A673 (cell line): ENCODE measurements at regions not wholly inside any gene's neighbourhood (a gene's known extent, or its start where the extent isn't known, plus 50 kb on each side); places are given as distances from the start of the nearest gene placed in this dataset.

Experiments used
- BruUV-seq: library from RNA; stranded (reverse); fragments of 400-500 nt; replicated peaks from 2 replicates; lab custom pipeline; 2021; lab: Mats Ljungman, UMichigan
- CTCF ChIA-PET: fragments of 300-600 bp; sonication (Branson Sonifier 250); formaldehyde crosslinking; loops from one replicate; lab custom pipeline; 2022; ENCODE audit warnings: antibody characterized with exemption; lab: Charles Lee
- POLR2A ChIA-PET: fragments of 300-600 bp; sonication (Branson Sonifier 250); formaldehyde crosslinking; loops from one replicate; lab custom pipeline; 2022; ENCODE audit warnings: antibody characterized with exemption; ENCODE audit not compliant: low non-redundant PET; lab: Charles Lee
- DNase-seq: peaks from one replicate; pipeline ENCODE4 v3.0.0-alpha.2; 2015; ENCODE audit warnings: low spot score
- H3K27ac ChIP-seq: fragments of 200-600 bp; sonication (generic); 2 replicates; pipeline ENCODE4 v1.5.1; 2016; ENCODE audit warnings: mixed run types, low read depth, mild to moderate bottlenecking, mixed read lengths, antibody characterized with exemption, low read length; ENCODE audit not compliant: poor library complexity, severe bottlenecking
- H3K27me3 ChIP-seq: fragments of 200-600 bp; sonication (generic); replicated peaks from 2 replicates; pipeline ENCODE4 v1.6.1; 2017; ENCODE audit warnings: mixed run types, low read depth, mild to moderate bottlenecking, mixed read lengths, antibody characterized with exemption, low read length; ENCODE audit not compliant: insufficient read depth, poor library complexity
- H3K36me3 ChIP-seq: fragments of 200-600 bp; sonication (generic); 2 replicates; pipeline ENCODE4 v1.6.1; 2016; ENCODE audit warnings: mixed run types, mild to moderate bottlenecking, mixed read lengths, antibody characterized with exemption, low read length; ENCODE audit not compliant: insufficient read depth, poor library complexity, severe bottlenecking
- H3K4me1 ChIP-seq: fragments of 200-600 bp; sonication (generic); 2 replicates; pipeline ENCODE4 v1.6.1; 2017; ENCODE audit warnings: mixed run types, mild to moderate bottlenecking, mixed read lengths, antibody characterized with exemption, low read length; ENCODE audit not compliant: insufficient read depth, poor library complexity, severe bottlenecking
- H3K4me3 ChIP-seq: fragments of 200-600 bp; sonication (generic); 2 replicates; pipeline ENCODE4 v1.5.1; 2016; ENCODE audit warnings: low read depth, mixed run types, mild to moderate bottlenecking, mixed read lengths, low read length; ENCODE audit not compliant: poor library complexity, severe bottlenecking
- H3K9me3 ChIP-seq: fragments of 200-600 bp; sonication (generic); 2 replicates; pipeline ENCODE4 v1.6.1; 2016; ENCODE audit warnings: mixed run types, low read depth, mild to moderate bottlenecking, mixed read lengths, antibody characterized with exemption, low read length; ENCODE audit not compliant: poor library complexity, severe bottlenecking
- EZH2 ChIP-seq: fragments of 200-600 bp; sonication (generic); IDR thresholded peaks from 2 replicates; pipeline ENCODE4 v1.6.1; 2017; ENCODE audit warnings: borderline replicate concordance, low read depth, mild to moderate bottlenecking, mixed read lengths, antibody characterized with exemption, low read length; ENCODE audit not compliant: poor library complexity, severe bottlenecking
- intact Hi-C: fragments of 100-400 bp; cut with micrococcal nuclease; formaldehyde crosslinking; loops from one replicate; pipeline ENCODE4 v1.10.0; 2022; ENCODE audit not compliant: unreplicated experiment
- TF ChIP-seq, protein P1 (sequence below): fragments of 300-800, 200-600 bp; sonication (generic); conservative IDR thresholded peaks from 2 replicates; pipeline ENCODE4 v1.5.1; 2017; ENCODE audit warnings: low read depth, mild to moderate bottlenecking, antibody characterized with exemption, low read length, moderate library complexity, mixed read lengths

DNA sequence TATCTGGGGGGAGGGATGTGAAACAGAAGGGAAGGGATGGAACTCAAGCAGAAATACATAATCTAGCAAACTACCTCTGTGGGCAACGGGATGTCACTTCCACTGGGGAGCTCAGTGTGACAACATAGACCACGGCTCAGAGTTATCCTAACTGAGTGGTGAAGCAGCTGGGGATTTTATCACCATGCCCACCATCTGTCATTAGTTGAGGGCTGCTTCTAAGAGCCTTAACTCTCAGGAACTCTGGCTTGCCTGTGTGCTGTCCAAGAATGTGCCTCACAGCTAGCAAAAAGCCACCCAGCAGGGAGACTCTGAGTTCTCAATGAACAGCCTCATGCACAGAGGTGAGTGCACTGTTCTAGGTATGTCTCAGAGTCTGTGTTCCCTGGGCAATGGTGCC lies 90.6 kb upstream of the CXCL14 start:
- ChIA-PET POLR2A (no interaction called here), CTCF (no interaction called here)
- Histone ChIP-seq H3K4me1 (no peaks in the 10 kb centered on the region), H3K4me3 (no peak overlapping the region), H3K27me3 (no peaks in the 10 kb centered on the region), H3K9me3 (no peaks in the 10 kb centered on the region), H3K27ac (no peak overlapping the region), H3K36me3 (no peaks in the 10 kb centered on the region)
- no peak for DNase-seq
- TF ChIP-seq, protein P1, sequence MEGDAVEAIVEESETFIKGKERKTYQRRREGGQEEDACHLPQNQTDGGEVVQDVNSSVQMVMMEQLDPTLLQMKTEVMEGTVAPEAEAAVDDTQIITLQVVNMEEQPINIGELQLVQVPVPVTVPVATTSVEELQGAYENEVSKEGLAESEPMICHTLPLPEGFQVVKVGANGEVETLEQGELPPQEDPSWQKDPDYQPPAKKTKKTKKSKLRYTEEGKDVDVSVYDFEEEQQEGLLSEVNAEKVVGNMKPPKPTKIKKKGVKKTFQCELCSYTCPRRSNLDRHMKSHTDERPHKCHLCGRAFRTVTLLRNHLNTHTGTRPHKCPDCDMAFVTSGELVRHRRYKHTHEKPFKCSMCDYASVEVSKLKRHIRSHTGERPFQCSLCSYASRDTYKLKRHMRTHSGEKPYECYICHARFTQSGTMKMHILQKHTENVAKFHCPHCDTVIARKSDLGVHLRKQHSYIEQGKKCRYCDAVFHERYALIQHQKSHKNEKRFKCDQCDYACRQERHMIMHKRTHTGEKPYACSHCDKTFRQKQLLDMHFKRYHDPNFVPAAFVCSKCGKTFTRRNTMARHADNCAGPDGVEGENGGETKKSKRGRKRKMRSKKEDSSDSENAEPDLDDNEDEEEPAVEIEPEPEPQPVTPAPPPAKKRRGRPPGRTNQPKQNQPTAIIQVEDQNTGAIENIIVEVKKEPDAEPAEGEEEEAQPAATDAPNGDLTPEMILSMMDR = no peak
- TF ChIP-seq EZH2 = no peak
- intact Hi-C loops = no loop called here
- BruUV-seq = no TSS peak

DNA sequence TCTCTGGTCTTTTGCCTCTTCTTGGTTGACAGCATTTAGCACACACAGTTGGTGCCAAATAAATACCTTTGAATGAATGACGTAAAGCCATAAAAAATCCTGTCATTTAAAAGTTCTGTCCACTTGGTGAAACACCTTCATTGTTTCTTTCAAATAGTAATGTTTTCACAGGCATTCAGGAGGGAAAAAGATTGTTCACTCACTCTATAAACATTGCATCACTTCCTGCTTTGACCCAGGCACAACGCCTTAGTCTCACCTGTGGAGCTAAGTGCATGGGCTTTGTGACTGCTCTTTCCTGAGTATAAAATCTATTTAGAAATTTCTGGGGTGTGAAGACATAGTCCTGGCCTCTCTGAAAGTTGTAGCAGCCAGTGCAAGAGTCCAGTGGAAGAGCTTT lies 88.9 kb upstream of the CXCL14 start:
- ChIA-PET CTCF (no interaction called here), POLR2A (no interaction called here)
- TF ChIP-seq, protein P1 = no peak
- TF ChIP-seq EZH2 = no peak
- Histone ChIP-seq H3K27ac (no peak overlapping the region), H3K4me3 (no peak overlapping the region), H3K9me3 (no peaks in the 10 kb centered on the region), H3K27me3 (no peaks in the 10 kb centered on the region), H3K4me1 (no peaks in the 10 kb centered on the region), H3K36me3 (no peaks in the 10 kb centered on the region)
- intact Hi-C loops = no loop called here
- DNase-seq = no peak
- no TSS peak for BruUV-seq

DNA sequence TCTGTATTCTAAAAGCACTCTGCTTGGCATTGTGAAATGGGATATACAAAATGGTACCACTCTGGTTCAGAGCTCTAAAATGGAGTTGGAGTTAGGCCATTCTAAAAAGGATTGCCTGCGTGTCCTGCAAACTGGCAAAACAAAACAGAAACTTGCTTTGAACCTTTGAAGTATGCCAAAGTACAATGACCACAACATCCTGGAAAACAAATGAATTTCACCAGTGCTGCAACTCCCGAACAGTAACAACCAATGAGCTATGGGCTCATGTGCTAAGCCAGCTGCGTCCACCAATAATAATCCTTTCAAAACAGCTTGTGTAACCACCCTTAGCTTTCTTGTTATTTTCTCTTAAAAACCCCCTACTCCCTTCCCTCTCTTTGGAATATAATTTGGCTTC lies 88.4 kb upstream of the CXCL14 start:
- Histone ChIP-seq H3K27ac (no peak overlapping the region), H3K4me3 (no peak overlapping the region), H3K36me3 (no peaks in the 10 kb centered on the region), H3K27me3 (no peaks in the 10 kb centered on the region), H3K4me1 (no peaks in the 10 kb centered on the region), H3K9me3 (no peaks in the 10 kb centered on the region)
- intact Hi-C loops = no loop called here
- ChIA-PET POLR2A (no interaction called here), CTCF (no interaction called here)
- DNase-seq = no peak
- TF ChIP-seq EZH2 = no peak
- TF ChIP-seq, protein P1 = no peak
- BruUV-seq = no TSS peak
